ENCODE measurements at regions not wholly inside any gene's neighbourhood (a gene's known extent, or its start where the extent isn't known, plus 50 kb on each side); places are given as distances from the start of the nearest gene placed in this dataset.
"Not testable (repeated sequence)": the region's sequence is repeated elsewhere in the genome, so short reads cannot be mapped to it uniquely, and the experiment has no call there.

GRCh38 chr4:11949355-11949754 lies 520.7 kb upstream of the HS3ST1 start:
- no peak overlapping the region for H3K9ac ChIP-seq (ENCODE audit: low read depth in 1 of 2, low read length in 2 of 2)

GRCh38 chr4:11947629-11948028 lies 518.9 kb upstream of the HS3ST1 start:
- not testable (repeated sequence) for H3K27me3 ChIP-seq (ENCODE audit: control insufficient read depth in 2 of 2, insufficient read depth in 2 of 2, low read length in 2 of 2); H3K36me3 ChIP-seq (ENCODE audit: control insufficient read depth in 2 of 2, insufficient read depth in 2 of 2, low read length in 2 of 2); H3K9me3 ChIP-seq (ENCODE audit: control insufficient read depth in 2 of 2, low read length in 2 of 2); H3K4me3 ChIP-seq (ENCODE audit: low read length in 2 of 2); H3K4me1 ChIP-seq (ENCODE audit: control insufficient read depth in 2 of 2, insufficient read depth in 2 of 2, low read length in 2 of 2); H3K27ac ChIP-seq (ENCODE audit: low read depth in 2 of 2, low read length in 2 of 2); H3K9ac ChIP-seq (ENCODE audit: low read depth in 1 of 2, low read length in 2 of 2)

More at GRCh38 chr4:11949355-11949754, 520.7 kb upstream of the HS3ST1 start:
- H3K27me3 ChIP-seq (ENCODE audit: control insufficient read depth in 2 of 2, insufficient read depth in 2 of 2, low read length in 2 of 2): no peaks in the 10 kb centered on the region
- H3K4me3 ChIP-seq (ENCODE audit: low read length in 2 of 2): no peak overlapping the region
- no peaks in the 10 kb centered on the region for H3K9me3 ChIP-seq (ENCODE audit: control insufficient read depth in 2 of 2, low read length in 2 of 2)
- no peaks in the 10 kb centered on the region for H3K36me3 ChIP-seq (ENCODE audit: control insufficient read depth in 2 of 2, insufficient read depth in 2 of 2, low read length in 2 of 2)
- H3K4me1 ChIP-seq (ENCODE audit: control insufficient read depth in 2 of 2, insufficient read depth in 2 of 2, low read length in 2 of 2): no peaks in the 10 kb centered on the region
- no peak overlapping the region for H3K27ac ChIP-seq (ENCODE audit: low read depth in 2 of 2, low read length in 2 of 2)

GRCh38 chr4:11937941-11938340 lies 509.2 kb upstream of the HS3ST1 start:
- Histone ChIP-seq H3K9me3 (ENCODE audit: control insufficient read depth in 2 of 2, low read length in 2 of 2) (no peaks in the 10 kb centered on the region), H3K4me3 (ENCODE audit: low read length in 2 of 2) (no peak overlapping the region), H3K4me1 (ENCODE audit: control insufficient read depth in 2 of 2, insufficient read depth in 2 of 2, low read length in 2 of 2) (no peaks in the 10 kb centered on the region), H3K9ac (ENCODE audit: low read depth in 1 of 2, low read length in 2 of 2) (no peak overlapping the region), H3K27me3 (ENCODE audit: control insufficient read depth in 2 of 2, insufficient read depth in 2 of 2, low read length in 2 of 2) (no peaks in the 10 kb centered on the region), H3K36me3 (ENCODE audit: control insufficient read depth in 2 of 2, insufficient read depth in 2 of 2, low read length in 2 of 2) (no peaks in the 10 kb centered on the region), H3K27ac (ENCODE audit: low read depth in 2 of 2, low read length in 2 of 2) (no peak overlapping the region)

GRCh38 chr4:11931266-11931820 lies 502.6 kb upstream of the HS3ST1 start:
- no peaks in the 10 kb centered on the region for H3K27me3 ChIP-seq (ENCODE audit: control insufficient read depth in 2 of 2, insufficient read depth in 2 of 2, low read length in 2 of 2)
- no peak overlapping the region for H3K9ac ChIP-seq (ENCODE audit: low read depth in 1 of 2, low read length in 2 of 2)
- no peaks in the 10 kb centered on the region for H3K36me3 ChIP-seq (ENCODE audit: control insufficient read depth in 2 of 2, insufficient read depth in 2 of 2, low read length in 2 of 2)
- no peaks in the 10 kb centered on the region for H3K9me3 ChIP-seq (ENCODE audit: control insufficient read depth in 2 of 2, low read length in 2 of 2)
- no peak overlapping the region for H3K27ac ChIP-seq (ENCODE audit: low read depth in 2 of 2, low read length in 2 of 2)
- H3K4me1 ChIP-seq (ENCODE audit: control insufficient read depth in 2 of 2, insufficient read depth in 2 of 2, low read length in 2 of 2): no peaks in the 10 kb centered on the region
- H3K4me3 ChIP-seq (ENCODE audit: low read length in 2 of 2): no peak overlapping the region

GRCh38 chr4:11929080-11929479 lies 500.4 kb upstream of the HS3ST1 start:
- Histone ChIP-seq H3K4me3 (ENCODE audit: low read length in 2 of 2) (no peak overlapping the region), H3K9ac (ENCODE audit: low read depth in 1 of 2, low read length in 2 of 2) (no peak overlapping the region), H3K27ac (ENCODE audit: low read depth in 2 of 2, low read length in 2 of 2) (no peak overlapping the region), H3K9me3 (ENCODE audit: control insufficient read depth in 2 of 2, low read length in 2 of 2) (no peaks in the 10 kb centered on the region), H3K36me3 (ENCODE audit: control insufficient read depth in 2 of 2, insufficient read depth in 2 of 2, low read length in 2 of 2) (no peaks in the 10 kb centered on the region), H3K4me1 (ENCODE audit: control insufficient read depth in 2 of 2, insufficient read depth in 2 of 2, low read length in 2 of 2) (no peaks in the 10 kb centered on the region), H3K27me3 (ENCODE audit: control insufficient read depth in 2 of 2, insufficient read depth in 2 of 2, low read length in 2 of 2) (no peaks in the 10 kb centered on the region)

GRCh38 chr4:11919316-11919715 lies 490.6 kb upstream of the HS3ST1 start:
- Histone ChIP-seq H3K9ac (ENCODE audit: low read depth in 1 of 2, low read length in 2 of 2) (no peak overlapping the region), H3K9me3 (ENCODE audit: control insufficient read depth in 2 of 2, low read length in 2 of 2) (no peaks in the 10 kb centered on the region), H3K4me3 (ENCODE audit: low read length in 2 of 2) (no peak overlapping the region), H3K36me3 (ENCODE audit: control insufficient read depth in 2 of 2, insufficient read depth in 2 of 2, low read length in 2 of 2) (no peaks in the 10 kb centered on the region), H3K27me3 (ENCODE audit: control insufficient read depth in 2 of 2, insufficient read depth in 2 of 2, low read length in 2 of 2) (no peaks in the 10 kb centered on the region), H3K27ac (ENCODE audit: low read depth in 2 of 2, low read length in 2 of 2) (no peak overlapping the region), H3K4me1 (ENCODE audit: control insufficient read depth in 2 of 2, insufficient read depth in 2 of 2, low read length in 2 of 2) (no peaks in the 10 kb centered on the region)

- no peaks in the 10 kb centered on the region for H3K4me1 ChIP-seq (ENCODE audit: control insufficient read depth in 2 of 2, insufficient read depth in 2 of 2, low read length in 2 of 2)
- H3K9ac ChIP-seq (ENCODE audit: low read depth in 1 of 2, low read length in 2 of 2): no peak overlapping the region
- no peak overlapping the region for H3K27ac ChIP-seq (ENCODE audit: low read depth in 2 of 2, low read length in 2 of 2)
- H3K9me3 ChIP-seq (ENCODE audit: control insufficient read depth in 2 of 2, low read length in 2 of 2): no peaks in the 10 kb centered on the region
- no peaks in the 10 kb centered on the region for H3K27me3 ChIP-seq (ENCODE audit: control insufficient read depth in 2 of 2, insufficient read depth in 2 of 2, low read length in 2 of 2)
- H3K36me3 ChIP-seq (ENCODE audit: control insufficient read depth in 2 of 2, insufficient read depth in 2 of 2, low read length in 2 of 2): no peaks in the 10 kb centered on the region
- no peak overlapping the region for H3K4me3 ChIP-seq (ENCODE audit: low read length in 2 of 2)
Measured at GRCh38 chr4:11914406-11914805, 485.7 kb upstream of the HS3ST1 start.

- Histone ChIP-seq H3K27ac (ENCODE audit: low read depth in 2 of 2, low read length in 2 of 2) (no peak overlapping the region), H3K4me3 (ENCODE audit: low read length in 2 of 2) (no peak overlapping the region), H3K9ac (ENCODE audit: low read depth in 1 of 2, low read length in 2 of 2) (no peak overlapping the region), H3K27me3 (ENCODE audit: control insufficient read depth in 2 of 2, insufficient read depth in 2 of 2, low read length in 2 of 2) (no peaks in the 10 kb centered on the region), H3K9me3 (ENCODE audit: control insufficient read depth in 2 of 2, low read length in 2 of 2) (no peaks in the 10 kb centered on the region), H3K36me3 (ENCODE audit: control insufficient read depth in 2 of 2, insufficient read depth in 2 of 2, low read length in 2 of 2) (no peaks in the 10 kb centered on the region), H3K4me1 (ENCODE audit: control insufficient read depth in 2 of 2, insufficient read depth in 2 of 2, low read length in 2 of 2) (no peaks in the 10 kb centered on the region)
Measured at GRCh38 chr4:11912886-11913285, 484.2 kb upstream of the HS3ST1 start.

GRCh38 chr4:11910812-11911211 lies 482.1 kb upstream of the HS3ST1 start:
- Histone ChIP-seq H3K4me3 (ENCODE audit: low read length in 2 of 2) (no peak overlapping the region), H3K36me3 (ENCODE audit: control insufficient read depth in 2 of 2, insufficient read depth in 2 of 2, low read length in 2 of 2) (no peaks in the 10 kb centered on the region), H3K4me1 (ENCODE audit: control insufficient read depth in 2 of 2, insufficient read depth in 2 of 2, low read length in 2 of 2) (no peaks in the 10 kb centered on the region), H3K27me3 (ENCODE audit: control insufficient read depth in 2 of 2, insufficient read depth in 2 of 2, low read length in 2 of 2) (no peaks in the 10 kb centered on the region), H3K27ac (ENCODE audit: low read depth in 2 of 2, low read length in 2 of 2) (no peak overlapping the region), H3K9ac (ENCODE audit: low read depth in 1 of 2, low read length in 2 of 2) (no peak overlapping the region), H3K9me3 (ENCODE audit: control insufficient read depth in 2 of 2, low read length in 2 of 2) (no peaks in the 10 kb centered on the region)

- H3K4me1 ChIP-seq (ENCODE audit: control insufficient read depth in 2 of 2, insufficient read depth in 2 of 2, low read length in 2 of 2): no peaks in the 10 kb centered on the region
- H3K27ac ChIP-seq (ENCODE audit: low read depth in 2 of 2, low read length in 2 of 2): no peak overlapping the region
- H3K27me3 ChIP-seq (ENCODE audit: control insufficient read depth in 2 of 2, insufficient read depth in 2 of 2, low read length in 2 of 2): no peaks in the 10 kb centered on the region
- H3K9ac ChIP-seq (ENCODE audit: low read depth in 1 of 2, low read length in 2 of 2): no peak overlapping the region
- no peaks in the 10 kb centered on the region for H3K36me3 ChIP-seq (ENCODE audit: control insufficient read depth in 2 of 2, insufficient read depth in 2 of 2, low read length in 2 of 2)
- H3K4me3 ChIP-seq (ENCODE audit: low read length in 2 of 2): no peak overlapping the region
- no peaks in the 10 kb centered on the region for H3K9me3 ChIP-seq (ENCODE audit: control insufficient read depth in 2 of 2, low read length in 2 of 2)
Measured at GRCh38 chr4:11908712-11909111, 480.0 kb upstream of the HS3ST1 start.

GRCh38 chr4:11908205-11908604 lies 479.5 kb upstream of the HS3ST1 start:
- no peaks in the 10 kb centered on the region for H3K9me3 ChIP-seq (ENCODE audit: control insufficient read depth in 2 of 2, low read length in 2 of 2)
- H3K4me3 ChIP-seq (ENCODE audit: low read length in 2 of 2): no peak overlapping the region
- no peaks in the 10 kb centered on the region for H3K36me3 ChIP-seq (ENCODE audit: control insufficient read depth in 2 of 2, insufficient read depth in 2 of 2, low read length in 2 of 2)
- no peaks in the 10 kb centered on the region for H3K4me1 ChIP-seq (ENCODE audit: control insufficient read depth in 2 of 2, insufficient read depth in 2 of 2, low read length in 2 of 2)
- H3K27ac ChIP-seq (ENCODE audit: low read depth in 2 of 2, low read length in 2 of 2): no peak overlapping the region
- H3K27me3 ChIP-seq (ENCODE audit: control insufficient read depth in 2 of 2, insufficient read depth in 2 of 2, low read length in 2 of 2): no peaks in the 10 kb centered on the region
- H3K9ac ChIP-seq (ENCODE audit: low read depth in 1 of 2, low read length in 2 of 2): no peak overlapping the region
